ENCODE measurements at regions not wholly inside any gene's neighbourhood (a gene's known extent, or its start where the extent isn't known, plus 50 kb on each side); places are given as distances from the start of the nearest gene placed in this dataset.
"Not testable (repeated sequence)": the region's sequence is repeated elsewhere in the genome, so short reads cannot be mapped to it uniquely, and the experiment has no call there.

DNA sequence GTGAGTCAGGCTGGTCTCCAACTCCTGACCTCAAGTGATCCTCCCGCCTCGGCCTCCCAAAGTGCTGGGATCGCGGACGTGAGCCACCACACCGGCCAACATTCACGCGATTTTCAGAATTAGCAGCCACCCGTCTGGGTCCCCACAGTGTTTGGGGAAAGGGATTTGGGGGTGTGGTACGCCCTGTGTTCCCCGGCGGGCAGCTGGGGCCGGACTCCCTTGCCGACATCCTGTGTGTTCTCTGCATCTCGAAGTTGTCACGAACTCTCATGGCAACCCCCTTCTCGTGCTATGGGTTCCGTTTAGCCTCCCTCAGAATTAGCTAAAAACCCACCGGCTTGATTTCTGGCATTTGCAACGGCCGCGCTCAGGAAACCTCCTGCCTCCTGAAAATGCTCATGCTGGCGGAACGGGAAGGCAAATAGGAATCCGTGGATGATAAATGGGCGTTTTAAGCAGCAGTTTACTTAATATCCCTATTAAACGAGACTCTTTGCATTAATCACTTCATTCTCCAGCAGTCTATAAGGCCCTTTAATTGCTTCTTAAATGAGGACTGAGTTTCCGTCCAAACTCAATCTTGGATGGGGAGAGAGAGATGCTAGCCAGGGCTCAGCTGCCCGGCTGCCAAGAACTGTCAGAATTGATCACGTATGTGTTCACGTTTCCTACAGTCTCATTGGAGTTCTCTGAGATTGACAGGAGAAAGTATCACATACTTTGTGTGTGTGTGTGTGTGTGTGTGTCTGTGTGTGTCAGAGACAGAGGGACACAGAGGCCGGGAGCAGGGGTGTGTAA, 78.9 kb upstream of the PPP2R3B start:
- DNase-seq (ENCODE audit: low spot score), result no peak

DNA sequence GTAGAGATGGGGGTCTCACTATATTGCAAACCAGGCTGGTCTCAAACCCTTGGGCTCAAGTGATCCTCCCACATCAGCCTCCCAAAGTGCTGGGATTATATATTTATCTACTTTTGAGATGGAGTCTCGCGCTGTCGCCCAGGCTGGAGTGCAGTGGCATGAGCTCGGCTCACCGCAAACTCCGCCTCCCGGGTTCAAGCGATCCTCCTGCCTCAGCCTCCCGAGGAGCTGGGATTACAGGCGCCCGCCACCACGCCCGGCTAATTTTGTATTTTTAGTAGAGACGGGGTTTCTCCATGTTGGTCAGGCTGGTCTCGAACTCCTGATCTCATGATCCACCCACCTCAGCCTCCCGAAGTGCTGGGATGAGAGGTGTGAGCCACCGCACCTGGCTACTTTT, 80.1 kb upstream of the PPP2R3B start:
- DNase-seq (ENCODE audit: low spot score), result not testable (repeated sequence)

DNA sequence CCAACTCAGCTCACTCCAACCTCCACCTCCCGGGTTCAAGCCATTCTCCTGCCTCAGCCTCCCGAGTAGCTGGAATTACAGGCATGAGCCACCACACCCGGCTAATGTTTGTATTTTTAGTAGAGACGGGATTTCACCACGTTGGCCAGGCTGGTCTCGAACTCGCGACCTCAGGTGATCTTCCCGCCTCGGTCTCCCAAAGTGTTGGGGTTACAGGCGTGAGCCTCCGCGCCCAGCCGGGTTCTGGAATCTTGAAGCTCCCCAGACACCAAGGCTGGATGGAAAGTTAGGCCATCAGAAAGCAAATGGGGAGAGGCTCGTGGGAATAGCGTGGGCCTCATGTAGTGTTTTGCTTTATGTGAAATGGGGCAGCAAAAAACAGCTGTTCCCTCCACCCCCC, 81.0 kb upstream of the PPP2R3B start:
- not testable (repeated sequence) for DNase-seq (ENCODE audit: low spot score)

GRCh38 chrX:468979-469378, 82.3 kb upstream of the PPP2R3B start:
- no peak for DNase-seq (ENCODE audit: low spot score)

DNA sequence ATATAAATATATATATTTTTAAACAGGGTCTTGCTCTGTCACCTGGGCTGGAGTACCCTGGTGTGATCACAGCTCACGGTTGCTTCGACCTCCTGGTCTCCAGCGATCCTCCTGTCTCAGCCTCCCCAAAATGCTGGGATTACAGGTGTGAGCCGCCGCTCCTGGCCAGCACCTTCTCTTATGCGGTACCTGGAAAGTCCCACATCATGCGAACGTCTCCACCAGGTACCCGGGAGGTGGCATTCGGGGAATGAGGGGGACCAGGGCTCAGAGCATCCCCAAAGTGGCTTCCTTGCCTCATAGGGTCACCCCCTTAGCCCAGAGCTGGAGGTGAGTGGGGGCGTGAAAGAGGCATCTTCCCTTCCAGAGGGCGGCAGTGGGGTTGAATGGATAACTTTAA, 84.0 kb upstream of the PPP2R3B start:
- no peak for DNase-seq (ENCODE audit: low spot score)

DNA sequence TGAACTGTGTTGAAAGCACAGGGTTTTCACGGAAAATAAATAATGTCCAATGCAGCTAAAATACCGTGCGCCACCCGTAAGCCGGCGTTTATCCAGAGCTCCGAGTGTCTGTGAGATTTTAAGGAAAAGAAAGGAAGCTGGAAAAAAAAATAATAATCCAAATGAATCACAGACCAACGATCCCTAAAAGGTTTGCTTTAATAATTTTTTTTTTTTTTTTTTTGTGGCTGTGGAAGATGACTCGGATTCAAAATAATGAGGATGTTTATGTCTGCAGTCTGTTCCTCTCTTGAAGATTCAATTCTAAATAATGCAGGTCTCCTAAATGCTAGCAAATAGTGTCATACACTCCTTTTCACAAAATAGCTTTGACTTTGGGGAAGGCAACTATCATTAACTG, 84.6 kb upstream of the PPP2R3B start:
- no peak for DNase-seq (ENCODE audit: low spot score)

DNA sequence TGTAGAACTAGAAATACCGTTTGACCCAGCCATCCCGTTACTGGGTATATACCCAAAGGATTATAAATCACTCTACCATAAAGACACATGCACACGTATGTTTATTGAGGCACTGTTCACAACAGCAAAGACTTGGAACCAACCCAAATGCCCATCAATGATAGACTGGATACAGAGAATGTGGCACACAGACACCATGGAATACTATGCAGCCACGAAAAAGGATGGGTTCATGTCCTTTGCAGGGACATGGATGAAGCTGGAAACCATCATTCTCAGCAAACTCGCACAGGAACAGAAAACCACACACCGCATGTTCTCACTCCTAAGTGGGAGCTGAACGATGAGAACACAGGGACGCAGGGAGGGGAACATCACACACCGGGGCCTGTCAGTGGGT, 85.6 kb upstream of the PPP2R3B start:
- not testable (repeated sequence) for DNase-seq (ENCODE audit: low spot score)

- DNase-seq (ENCODE audit: low spot score), result no peak
Observed at GRCh38 chrX:475926-476723, 89.4 kb upstream of the PPP2R3B start.

- no peak for DNase-seq (ENCODE audit: low spot score)
Observed at GRCh38 chrX:476724-477075, 90.0 kb upstream of the PPP2R3B start.

DNA sequence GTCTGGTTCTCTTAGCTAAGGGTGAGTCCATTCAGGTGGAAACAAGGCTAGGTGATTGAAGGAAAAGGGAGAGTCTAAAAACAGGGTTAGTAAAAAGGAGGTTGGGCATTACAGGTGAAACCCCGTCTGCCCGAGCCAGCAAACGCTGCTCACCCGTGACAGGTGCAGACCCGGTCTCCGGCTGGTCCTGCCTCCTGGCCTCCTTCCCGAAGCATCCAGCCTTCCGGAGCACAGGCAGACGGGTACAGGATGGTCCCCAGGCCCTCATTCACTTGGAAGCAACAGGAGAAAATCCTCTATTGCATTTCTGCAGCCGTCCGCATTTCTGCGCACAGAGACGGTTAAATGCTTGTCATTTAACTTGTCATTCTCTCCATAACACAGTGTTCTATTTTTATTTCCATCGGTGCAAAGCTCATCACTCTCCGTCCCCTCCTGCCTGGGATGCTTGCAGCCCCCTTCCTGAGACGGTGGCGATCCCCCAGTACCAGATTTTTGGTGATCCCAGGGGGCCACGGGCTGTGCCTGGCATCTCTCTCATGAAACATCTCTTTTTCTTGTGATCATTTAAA, 90.8 kb upstream of the PPP2R3B start:
- DNase-seq (ENCODE audit: low spot score), result no peak

GRCh38 chrX:479273-479981, 92.7 kb upstream of the PPP2R3B start:
- no peak for DNase-seq (ENCODE audit: low spot score)

- DNase-seq (ENCODE audit: low spot score), result no peak
Observed at GRCh38 chrX:480861-481417, 94.2 kb upstream of the PPP2R3B start.

DNA sequence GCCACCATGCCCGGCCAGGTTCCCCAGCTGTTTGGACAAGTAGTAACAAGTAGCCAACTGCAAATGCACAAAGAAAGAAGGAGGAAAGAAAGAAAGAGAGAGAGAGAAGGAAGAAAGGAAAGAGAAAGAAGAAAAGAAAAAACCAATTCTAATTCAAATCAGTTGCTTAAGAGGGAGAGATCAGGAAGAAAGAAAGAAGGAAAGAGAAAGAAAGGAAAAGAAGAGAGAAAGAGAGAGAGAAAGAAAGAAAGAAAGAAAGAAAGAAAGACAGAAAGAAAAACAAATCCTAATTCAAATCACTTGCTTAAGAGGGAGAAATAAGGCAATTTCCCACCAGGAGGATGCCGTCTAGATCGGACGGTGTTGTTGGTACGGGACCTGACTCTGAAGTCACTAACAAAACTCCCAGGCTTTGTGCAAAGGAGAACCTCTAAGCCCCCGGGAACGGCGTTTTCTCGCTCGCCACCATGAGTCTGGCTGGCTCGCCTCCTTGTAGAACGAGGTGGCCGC, 95.5 kb upstream of the PPP2R3B start:
- DNase-seq (ENCODE audit: low spot score), result no peak

- DNase-seq (ENCODE audit: low spot score), result no peak
Observed at GRCh38 chrX:482702-483203, 96.0 kb upstream of the PPP2R3B start.

DNA sequence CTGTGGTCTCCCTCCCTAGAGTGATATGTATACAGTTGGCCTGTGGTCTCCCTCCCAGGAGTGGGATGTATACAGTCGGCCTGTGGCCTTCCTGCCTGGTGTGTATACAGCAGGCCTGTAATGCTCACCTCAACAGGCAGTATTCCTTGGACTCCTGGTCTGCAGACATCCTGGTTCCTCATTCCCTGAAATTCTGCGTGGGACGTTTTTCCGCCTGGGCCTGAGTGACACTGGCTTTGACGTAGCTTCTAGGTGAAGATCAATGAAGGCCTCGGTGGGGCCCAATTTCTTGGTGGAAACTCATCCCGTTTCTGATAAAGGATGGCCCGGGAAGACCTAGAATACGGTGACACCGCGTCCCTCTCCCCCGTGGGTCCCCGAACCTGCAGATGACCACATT, 98.7 kb upstream of the PPP2R3B start:
- no peak for DNase-seq (ENCODE audit: low spot score)

DNA sequence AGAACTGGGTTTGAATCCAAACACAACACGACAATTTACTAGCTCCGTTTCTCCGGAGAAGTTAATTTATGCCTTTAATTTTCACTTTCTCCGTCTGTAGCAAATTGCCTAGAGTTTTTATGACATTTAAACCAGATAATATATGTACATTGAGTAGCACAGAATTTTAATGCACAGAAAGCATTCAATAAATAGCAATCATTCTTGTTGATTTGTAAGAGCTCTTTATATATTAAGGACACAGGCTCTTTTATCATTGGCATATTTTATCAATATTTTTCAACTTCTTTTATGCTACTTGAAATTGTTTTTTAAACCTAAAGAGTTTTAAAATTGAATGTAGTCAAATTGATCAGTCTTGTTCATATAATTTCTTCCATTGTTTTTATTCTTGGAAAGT, 99.6 kb upstream of the PPP2R3B start:
- DNase-seq (ENCODE audit: low spot score), result no peak

GRCh38 chrX:487836-488235, 101.1 kb upstream of the PPP2R3B start:
- no peak for DNase-seq (ENCODE audit: low spot score)

GRCh38 chrX:489820-490219, 103.1 kb upstream of the PPP2R3B start:
- DNase-seq (ENCODE audit: low spot score), result no peak

DNA sequence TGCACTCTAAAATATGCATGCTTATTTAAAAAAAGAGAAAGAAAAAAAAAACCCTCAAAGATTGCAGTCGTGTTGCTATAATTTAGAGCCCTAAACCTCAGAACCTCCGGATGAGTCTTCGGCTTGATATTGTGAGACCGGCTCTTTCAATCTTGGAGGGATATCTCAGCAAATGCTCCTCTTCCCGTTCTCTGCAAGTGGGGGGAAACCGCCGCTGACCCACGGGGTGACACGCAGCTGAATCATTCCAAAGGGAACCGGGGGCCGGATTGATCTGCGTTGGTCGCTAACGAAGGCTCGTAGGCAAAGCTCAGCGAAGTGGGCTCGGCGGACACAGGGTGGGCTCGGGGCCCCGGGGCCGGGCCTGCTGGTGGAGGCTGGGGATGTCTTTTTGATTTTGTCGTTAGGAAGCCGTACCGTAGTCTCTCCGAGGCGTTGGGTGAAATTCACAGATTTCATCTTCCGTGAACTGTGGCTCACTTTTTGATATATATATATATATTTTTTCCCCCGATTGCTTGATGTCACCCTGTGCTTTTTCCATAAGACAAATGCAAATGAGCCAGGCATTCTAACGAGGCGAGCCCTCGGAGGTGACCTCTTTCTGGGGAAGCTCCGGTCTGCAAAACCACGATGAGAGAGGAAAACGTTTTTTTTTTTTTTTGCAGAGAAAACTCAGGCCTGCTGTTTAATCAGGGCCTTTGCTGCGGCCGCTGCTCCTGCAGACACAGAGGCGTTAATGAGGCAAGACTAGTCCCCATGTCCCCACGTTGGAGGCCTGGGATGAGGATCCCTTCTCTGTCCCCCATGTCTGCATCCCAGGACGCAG, 110.7 kb upstream of the PPP2R3B start:
- no peak for DNase-seq (ENCODE audit: low spot score)

DNA sequence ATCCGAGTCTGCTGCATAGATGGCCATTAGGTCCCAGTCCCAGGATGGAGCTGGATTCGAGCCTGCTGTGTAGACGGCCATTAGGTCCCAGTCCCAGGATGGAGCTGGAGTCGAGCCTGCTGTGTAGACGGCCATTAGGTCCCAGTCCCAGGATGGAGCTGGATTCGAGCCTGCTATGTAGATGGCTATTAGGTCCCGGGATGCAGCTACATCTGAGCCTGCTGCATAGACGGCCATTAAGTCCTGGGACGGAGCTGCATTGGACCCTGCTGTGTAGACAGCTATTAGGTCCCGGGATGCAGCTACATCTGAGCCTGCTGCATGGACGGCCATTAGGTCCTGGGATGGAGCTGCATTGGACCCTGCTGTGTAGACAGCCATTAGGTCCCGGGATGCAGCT, 112.2 kb upstream of the PPP2R3B start:
- not testable (repeated sequence) for DNase-seq (ENCODE audit: low spot score)

GRCh38 chrX:499870-500364, 113.2 kb upstream of the PPP2R3B start:
- no peak for DNase-seq (ENCODE audit: low spot score)

Measured in AG08395 (cell line).